Fibroblast of upper back skin (primary cell): ENCODE measurements at regions not wholly inside any gene's neighbourhood (a gene's known extent, or its start where the extent isn't known, plus 50 kb on each side); places are given as distances from the start of the nearest gene placed in this dataset.

Source experiments
- DNase-seq: peaks from one replicate; pipeline ENCODE4 v3.0.0-alpha.2; 2013

- DNase-seq: no peak
These were observed 92.2 kb downstream of the LINGO1 start for GRCh38 chr15:77540312-77541060.

GRCh38 chr15:77538793-77539497 is 93.8 kb downstream of the LINGO1 start:
- no peak for DNase-seq

- DNase-seq: no peak
These were observed 94.7 kb downstream of the LINGO1 start for GRCh38 chr15:77538027-77538451.

- DNase-seq: no peak
These were observed 95.7 kb downstream of the LINGO1 start for GRCh38 chr15:77537006-77537405.

GRCh38 chr15:77535845-77536244 is 96.9 kb downstream of the LINGO1 start:
- DNase-seq: no peak
